ENCODE measurements at regions not wholly inside any gene's neighbourhood (a gene's known extent, or its start where the extent isn't known, plus 50 kb on each side); places are given as distances from the start of the nearest gene placed in this dataset.

DNA sequence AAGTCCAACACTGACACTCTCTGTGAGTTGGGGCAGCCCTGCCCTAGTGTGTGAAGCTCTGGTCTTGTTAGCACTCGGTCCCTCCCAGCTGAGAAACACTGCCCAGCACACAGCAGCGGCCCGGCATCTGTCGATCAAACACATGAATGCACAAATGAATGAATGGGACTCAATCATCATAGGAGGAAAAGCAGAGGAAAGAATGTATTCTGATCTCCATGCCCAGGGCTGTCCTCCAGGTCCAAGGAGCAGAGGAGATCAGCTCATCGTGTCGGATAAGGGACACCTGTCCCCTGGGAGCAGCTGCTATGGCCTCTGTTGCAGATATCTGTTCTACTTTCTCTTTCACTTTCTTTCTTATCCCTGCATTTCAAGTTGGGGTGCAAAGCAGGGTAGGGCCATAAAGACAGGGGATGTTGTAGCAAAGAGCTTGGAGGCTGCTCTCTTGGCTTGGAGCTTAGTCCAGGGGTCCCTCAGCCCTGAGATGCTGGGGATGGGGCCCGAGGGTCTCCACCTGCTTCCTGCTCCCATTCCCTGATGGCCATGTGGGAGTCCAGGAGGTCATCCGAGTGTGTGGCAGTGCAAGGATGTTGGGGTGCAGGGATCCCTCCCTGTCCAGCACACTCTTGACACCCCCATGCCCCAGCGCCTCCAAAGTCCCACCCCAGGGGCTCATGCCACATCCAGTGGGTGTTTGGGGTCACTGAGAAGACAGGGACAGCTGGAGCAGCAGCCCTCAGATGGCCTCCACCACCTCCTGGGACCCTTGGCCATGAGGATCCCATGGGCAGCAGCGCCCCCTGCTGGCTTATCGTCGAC lies 88.2 kb downstream of the IRF8 start:
- TF ChIP-seq POLR2A (IDR thresholded peaks at IDR 0.05), result no peak
- TF ChIP-seq, protein P1, sequence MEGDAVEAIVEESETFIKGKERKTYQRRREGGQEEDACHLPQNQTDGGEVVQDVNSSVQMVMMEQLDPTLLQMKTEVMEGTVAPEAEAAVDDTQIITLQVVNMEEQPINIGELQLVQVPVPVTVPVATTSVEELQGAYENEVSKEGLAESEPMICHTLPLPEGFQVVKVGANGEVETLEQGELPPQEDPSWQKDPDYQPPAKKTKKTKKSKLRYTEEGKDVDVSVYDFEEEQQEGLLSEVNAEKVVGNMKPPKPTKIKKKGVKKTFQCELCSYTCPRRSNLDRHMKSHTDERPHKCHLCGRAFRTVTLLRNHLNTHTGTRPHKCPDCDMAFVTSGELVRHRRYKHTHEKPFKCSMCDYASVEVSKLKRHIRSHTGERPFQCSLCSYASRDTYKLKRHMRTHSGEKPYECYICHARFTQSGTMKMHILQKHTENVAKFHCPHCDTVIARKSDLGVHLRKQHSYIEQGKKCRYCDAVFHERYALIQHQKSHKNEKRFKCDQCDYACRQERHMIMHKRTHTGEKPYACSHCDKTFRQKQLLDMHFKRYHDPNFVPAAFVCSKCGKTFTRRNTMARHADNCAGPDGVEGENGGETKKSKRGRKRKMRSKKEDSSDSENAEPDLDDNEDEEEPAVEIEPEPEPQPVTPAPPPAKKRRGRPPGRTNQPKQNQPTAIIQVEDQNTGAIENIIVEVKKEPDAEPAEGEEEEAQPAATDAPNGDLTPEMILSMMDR (IDR thresholded peaks at IDR 0.05), result peak in 5 of 7 experiments; percentile 5 to 84 (median 42)
- TF ChIP-seq EP300 (IDR thresholded peaks at IDR 0.05), result no peak
- TF ChIP-seq POLR2AphosphoS5 (IDR thresholded peaks at IDR 0.05), result no peak
